Peyer's patch (tissue), 4 donors: ENCODE measurements at regions not wholly inside any gene's neighbourhood (a gene's known extent, or its start where the extent isn't known, plus 50 kb on each side); places are given as distances from the start of the nearest gene placed in this dataset.

ENCODE experiments used
- POLR2A ChIP-seq, 2 donors: fragments of 450-650 bp; IDR thresholded peaks; one replicate each; pipeline ENCODE4 v1.5.1; 2017; ENCODE audit warnings: antibody characterized with exemption in 2 of 2, mild to moderate bottlenecking in 2 of 2, moderate library complexity in 2 of 2
- TF ChIP-seq, protein P1 (sequence below), 6 experiments: fragments of 450-650 bp in 4 of 6; fragments of 200-600 bp in 2 of 6; sonication (generic) in 1 of 6; IDR thresholded peaks; one replicate each; pipeline ENCODE4 v1.5.1; 2017 to 2019; ENCODE audit warnings: antibody characterized with exemption in 6 of 6, mild to moderate bottlenecking in 3 of 6, moderate library complexity in 1 of 6

DNA sequence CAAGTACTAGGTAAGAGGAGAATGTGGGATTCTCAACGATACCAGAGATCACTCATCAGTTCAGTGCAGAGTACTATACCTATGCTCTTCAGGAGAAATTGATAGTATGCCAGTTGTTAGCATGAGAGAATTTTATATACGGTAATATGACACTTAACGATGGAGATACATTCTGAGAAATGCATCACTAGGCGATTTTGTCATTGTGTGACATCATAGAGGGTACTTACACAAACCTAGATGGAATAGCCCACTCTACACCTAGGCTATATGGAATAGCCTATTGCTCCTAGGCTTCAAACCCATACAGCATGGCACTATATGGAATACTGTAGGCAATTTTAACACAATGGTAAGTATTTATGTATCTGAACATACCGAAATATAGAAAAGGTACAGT lies 140.2 kb downstream of the SLIT2 start:
- TF ChIP-seq, protein P1, sequence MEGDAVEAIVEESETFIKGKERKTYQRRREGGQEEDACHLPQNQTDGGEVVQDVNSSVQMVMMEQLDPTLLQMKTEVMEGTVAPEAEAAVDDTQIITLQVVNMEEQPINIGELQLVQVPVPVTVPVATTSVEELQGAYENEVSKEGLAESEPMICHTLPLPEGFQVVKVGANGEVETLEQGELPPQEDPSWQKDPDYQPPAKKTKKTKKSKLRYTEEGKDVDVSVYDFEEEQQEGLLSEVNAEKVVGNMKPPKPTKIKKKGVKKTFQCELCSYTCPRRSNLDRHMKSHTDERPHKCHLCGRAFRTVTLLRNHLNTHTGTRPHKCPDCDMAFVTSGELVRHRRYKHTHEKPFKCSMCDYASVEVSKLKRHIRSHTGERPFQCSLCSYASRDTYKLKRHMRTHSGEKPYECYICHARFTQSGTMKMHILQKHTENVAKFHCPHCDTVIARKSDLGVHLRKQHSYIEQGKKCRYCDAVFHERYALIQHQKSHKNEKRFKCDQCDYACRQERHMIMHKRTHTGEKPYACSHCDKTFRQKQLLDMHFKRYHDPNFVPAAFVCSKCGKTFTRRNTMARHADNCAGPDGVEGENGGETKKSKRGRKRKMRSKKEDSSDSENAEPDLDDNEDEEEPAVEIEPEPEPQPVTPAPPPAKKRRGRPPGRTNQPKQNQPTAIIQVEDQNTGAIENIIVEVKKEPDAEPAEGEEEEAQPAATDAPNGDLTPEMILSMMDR (IDR thresholded peaks at IDR 0.05): no peak
- TF ChIP-seq POLR2A (IDR thresholded peaks at IDR 0.05): no peak
